ENCODE measurements at regions not wholly inside any gene's neighbourhood (a gene's known extent, or its start where the extent isn't known, plus 50 kb on each side); places are given as distances from the start of the nearest gene placed in this dataset.

DNA sequence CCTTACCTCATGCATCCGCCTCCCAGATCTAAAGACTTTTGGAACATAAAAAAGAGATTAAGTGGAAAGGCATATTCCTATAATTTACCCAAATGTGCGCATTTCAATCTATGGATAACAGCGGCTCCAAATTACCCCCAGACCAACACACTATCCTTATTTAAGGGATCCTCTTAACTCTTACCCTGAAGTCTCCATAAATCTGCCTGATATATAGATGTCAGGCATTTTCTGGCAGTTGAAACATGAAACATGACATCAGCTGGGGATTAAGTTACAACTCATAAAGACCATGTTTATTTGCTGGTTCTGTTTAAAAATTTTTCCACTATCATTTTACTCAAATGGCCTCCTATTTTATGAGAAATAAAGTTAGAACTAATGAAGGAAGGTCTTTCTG is 478.5 kb upstream of the SALL1 start:
- TF ChIP-seq CTCF (conservative IDR thresholded peaks at IDR 0.05) (no peak), EZH2 (IDR thresholded peaks at IDR 0.05; ENCODE audit: low read depth) (no peak)
